K562 (cell line): ENCODE measurements at regions not wholly inside any gene's neighbourhood (a gene's known extent, or its start where the extent isn't known, plus 50 kb on each side); places are given as distances from the start of the nearest gene placed in this dataset.

Experiments used
- BCL6 ChIP-seq: fragments of 250-450 bp; sonication (Bioruptor Pico); IDR thresholded peaks from 2 replicates; pipeline ENCODE4 v1.4.0; 2020
- CHAMP1 ChIP-seq: fragments of 450-650 bp; IDR thresholded peaks from 2 replicates; pipeline ENCODE4 v1.6.1; 2016; ENCODE audit warnings: mild to moderate bottlenecking
- GABPB1 ChIP-seq: sonication (generic); formaldehyde crosslinking; IDR thresholded peaks from 2 replicates; pipeline ENCODE4 v1.8.0; 2022; ENCODE audit warnings: mild to moderate bottlenecking, missing genetic modification reagents
- POLR2H ChIP-seq: IDR thresholded peaks from 2 replicates; pipeline ENCODE4 v1.6.1; 2016; ENCODE audit warnings: missing genetic modification characterization, low read depth, mild to moderate bottlenecking, control low read depth, missing compliant biosample characterization, moderate library complexity
- RCOR1 ChIP-seq, 2 experiments: IDR thresholded peaks; 2 replicates each; pipeline ENCODE4 v1.6.1; 2012; ENCODE audit warnings: low read depth in 2 of 2, low read length in 2 of 2, borderline replicate concordance in 1 of 2, improper control_type of control experiment in 1 of 2
- RHOXF2B ChIP-seq: fragments of 250-450 bp; sonication (Bioruptor Pico); conservative IDR thresholded peaks from 2 replicates; pipeline ENCODE4 v1.5.1; 2021
- RNF2 ChIP-seq: sonication (generic); IDR thresholded peaks from 2 replicates; pipeline ENCODE4 v1.6.1; 2016
- ZKSCAN8 ChIP-seq: fragments of 200-800 bp; sonication (Bioruptor generic); IDR thresholded peaks from 2 replicates; pipeline ENCODE4 v1.6.1; 2016; ENCODE audit warnings: missing genetic modification characterization, missing compliant biosample characterization
- ZNF77 ChIP-seq: fragments of 250-450 bp; sonication (Bioruptor Pico); IDR thresholded peaks from 2 replicates; pipeline ENCODE4 v1.5.0; 2020
- ZNF785 ChIP-seq: fragments of 250-450 bp; sonication (Bioruptor Pico); IDR thresholded peaks from 2 replicates; pipeline ENCODE4 v1.4.0; 2020; ENCODE audit warnings: mild to moderate bottlenecking
- ZZZ3 ChIP-seq: fragments of 450-650 bp; IDR thresholded peaks from 2 replicates; pipeline ENCODE4 v1.6.1; 2016; ENCODE audit warnings: antibody characterized with exemption, mild to moderate bottlenecking, moderate library complexity
- TF ChIP-seq, protein P1 (sequence below), 2 experiments: fragments of 450-650 bp in 1 of 2; sonication (generic) in 1 of 2; formaldehyde crosslinking in 1 of 2; IDR thresholded peaks; 2 replicates each; pipeline versions ENCODE4 v1.7.1 to v1.9.0; 2016 to 2022; ENCODE audit warnings: inconsistent platforms in 1 of 2, mild to moderate bottlenecking in 1 of 2, missing genetic modification reagents in 1 of 2

GRCh38 chr10:61299156-61299555, 154.0 kb downstream of the TMEM26 start (continued):
- TF ChIP-seq, protein P1, sequence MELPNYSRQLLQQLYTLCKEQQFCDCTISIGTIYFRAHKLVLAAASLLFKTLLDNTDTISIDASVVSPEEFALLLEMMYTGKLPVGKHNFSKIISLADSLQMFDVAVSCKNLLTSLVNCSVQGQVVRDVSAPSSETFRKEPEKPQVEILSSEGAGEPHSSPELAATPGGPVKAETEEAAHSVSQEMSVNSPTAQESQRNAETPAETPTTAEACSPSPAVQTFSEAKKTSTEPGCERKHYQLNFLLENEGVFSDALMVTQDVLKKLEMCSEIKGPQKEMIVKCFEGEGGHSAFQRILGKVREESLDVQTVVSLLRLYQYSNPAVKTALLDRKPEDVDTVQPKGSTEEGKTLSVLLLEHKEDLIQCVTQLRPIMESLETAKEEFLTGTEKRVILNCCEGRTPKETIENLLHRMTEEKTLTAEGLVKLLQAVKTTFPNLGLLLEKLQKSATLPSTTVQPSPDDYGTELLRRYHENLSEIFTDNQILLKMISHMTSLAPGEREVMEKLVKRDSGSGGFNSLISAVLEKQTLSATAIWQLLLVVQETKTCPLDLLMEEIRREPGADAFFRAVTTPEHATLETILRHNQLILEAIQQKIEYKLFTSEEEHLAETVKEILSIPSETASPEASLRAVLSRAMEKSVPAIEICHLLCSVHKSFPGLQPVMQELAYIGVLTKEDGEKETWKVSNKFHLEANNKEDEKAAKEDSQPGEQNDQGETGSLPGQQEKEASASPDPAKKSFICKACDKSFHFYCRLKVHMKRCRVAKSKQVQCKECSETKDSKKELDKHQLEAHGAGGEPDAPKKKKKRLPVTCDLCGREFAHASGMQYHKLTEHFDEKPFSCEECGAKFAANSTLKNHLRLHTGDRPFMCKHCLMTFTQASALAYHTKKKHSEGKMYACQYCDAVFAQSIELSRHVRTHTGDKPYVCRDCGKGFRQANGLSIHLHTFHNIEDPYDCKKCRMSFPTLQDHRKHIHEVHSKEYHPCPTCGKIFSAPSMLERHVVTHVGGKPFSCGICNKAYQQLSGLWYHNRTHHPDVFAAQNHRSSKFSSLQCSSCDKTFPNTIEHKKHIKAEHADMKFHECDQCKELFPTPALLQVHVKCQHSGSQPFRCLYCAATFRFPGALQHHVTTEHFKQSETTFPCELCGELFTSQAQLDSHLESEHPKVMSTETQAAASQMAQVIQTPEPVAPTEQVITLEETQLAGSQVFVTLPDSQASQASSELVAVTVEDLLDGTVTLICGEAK (IDR thresholded peaks at IDR 0.05), result no peak
- TF ChIP-seq, protein P1 (CRISPR knock-in tag; IDR thresholded peaks at IDR 0.05), result no peak
- TF ChIP-seq ZNF785 (CRISPR knock-in tag), result no peak
- no peak for TF ChIP-seq ZKSCAN8 (CRISPR knock-in tag)
- no peak for TF ChIP-seq RNF2
- TF ChIP-seq ZNF77 (CRISPR knock-in tag), result no peak
- TF ChIP-seq RCOR1 (IDR thresholded peaks at IDR 0.05; ENCODE audit: borderline replicate concordance in 1 of 2, low read depth in 2 of 2, low read length in 2 of 2), result no peak
- no peak for TF ChIP-seq CHAMP1
- TF ChIP-seq GABPB1, result no peak
- TF ChIP-seq RHOXF2B (CRISPR knock-in tag), result no peak
- no peak for TF ChIP-seq BCL6 (CRISPR knock-in tag)
- no peak for TF ChIP-seq ZZZ3
- TF ChIP-seq POLR2H, result no peak
- TF ChIP-seq, all 486 proteins: peak for 0
